ENCODE measurements at regions not wholly inside any gene's neighbourhood (a gene's known extent, or its start where the extent isn't known, plus 50 kb on each side); places are given as distances from the start of the nearest gene placed in this dataset.
"Not testable (repeated sequence)": the region's sequence is repeated elsewhere in the genome, so short reads cannot be mapped to it uniquely, and the experiment has no call there.

- Histone ChIP-seq H3K27ac (no peak overlapping the region), H3K4me1 (ENCODE audit: control insufficient read depth in 1 of 2, insufficient read depth in 1 of 2, low read depth in 1 of 2, low read length in 1 of 2) (no peaks in the 10 kb centered on the region), H3K36me3 (no peaks in the 10 kb centered on the region), H3K27me3 (no peaks in the 10 kb centered on the region), H3K9me3 (no peaks in the 10 kb centered on the region), H3K4me3 (ENCODE audit: low read depth in 1 of 2, low read length in 1 of 2) (no peak overlapping the region)
- TF ChIP-seq CTCF (IDR thresholded peaks at IDR 0.05), result no peak
These were observed 572.3 kb upstream of the RAG2 start for GRCh38 chr11:37170311-37170710.

- H3K9me3 ChIP-seq; H3K4me1 ChIP-seq (ENCODE audit: control insufficient read depth in 1 of 2, insufficient read depth in 1 of 2, low read depth in 1 of 2, low read length in 1 of 2); H3K4me3 ChIP-seq (ENCODE audit: low read depth in 1 of 2, low read length in 1 of 2); H3K27ac ChIP-seq; H3K27me3 ChIP-seq; H3K36me3 ChIP-seq: not testable (repeated sequence)
These were observed 547.4 kb upstream of the RAG2 start for GRCh38 chr11:37145434-37145833.

GRCh38 chr11:37142591-37142990, 544.6 kb upstream of the RAG2 start:
- H3K27ac ChIP-seq, result no peak overlapping the region
- H3K4me3 ChIP-seq (ENCODE audit: low read depth in 1 of 2, low read length in 1 of 2), result no peak overlapping the region
- no peaks in the 10 kb centered on the region for H3K27me3 ChIP-seq
- H3K36me3 ChIP-seq, result no peaks in the 10 kb centered on the region
- TF ChIP-seq CTCF (IDR thresholded peaks at IDR 0.05), result no peak
- no peaks in the 10 kb centered on the region for H3K4me1 ChIP-seq (ENCODE audit: control insufficient read depth in 1 of 2, insufficient read depth in 1 of 2, low read depth in 1 of 2, low read length in 1 of 2)
- no peaks in the 10 kb centered on the region for H3K9me3 ChIP-seq

GRCh38 chr11:37141707-37142106, 543.7 kb upstream of the RAG2 start:
- no peaks in the 10 kb centered on the region for H3K36me3 ChIP-seq
- H3K27me3 ChIP-seq, result no peaks in the 10 kb centered on the region
- H3K4me3 ChIP-seq (ENCODE audit: low read depth in 1 of 2, low read length in 1 of 2), result no peak overlapping the region
- H3K9me3 ChIP-seq, result no peaks in the 10 kb centered on the region
- no peaks in the 10 kb centered on the region for H3K4me1 ChIP-seq (ENCODE audit: control insufficient read depth in 1 of 2, insufficient read depth in 1 of 2, low read depth in 1 of 2, low read length in 1 of 2)
- no peak for TF ChIP-seq CTCF (IDR thresholded peaks at IDR 0.05)
- H3K27ac ChIP-seq, result no peak overlapping the region

GRCh38 chr11:37135606-37136005, 537.6 kb upstream of the RAG2 start:
- H3K4me3 ChIP-seq (ENCODE audit: low read depth in 1 of 2, low read length in 1 of 2); H3K36me3 ChIP-seq; H3K4me1 ChIP-seq (ENCODE audit: control insufficient read depth in 1 of 2, insufficient read depth in 1 of 2, low read depth in 1 of 2, low read length in 1 of 2); H3K27ac ChIP-seq; H3K9me3 ChIP-seq; H3K27me3 ChIP-seq: not testable (repeated sequence)

GRCh38 chr11:37134637-37135036, 536.6 kb upstream of the RAG2 start:
- Histone ChIP-seq H3K4me3 (ENCODE audit: low read depth in 1 of 2, low read length in 1 of 2) (no peak overlapping the region), H3K27me3 (no peaks in the 10 kb centered on the region), H3K36me3 (no peaks in the 10 kb centered on the region), H3K27ac (no peak overlapping the region), H3K9me3 (no peaks in the 10 kb centered on the region), H3K4me1 (ENCODE audit: control insufficient read depth in 1 of 2, insufficient read depth in 1 of 2, low read depth in 1 of 2, low read length in 1 of 2) (no peaks in the 10 kb centered on the region)
- no peak for TF ChIP-seq CTCF (IDR thresholded peaks at IDR 0.05)

GRCh38 chr11:37124384-37124783, 526.3 kb upstream of the RAG2 start:
- H3K27me3 ChIP-seq, result no peaks in the 10 kb centered on the region
- H3K27ac ChIP-seq, result no peak overlapping the region
- TF ChIP-seq CTCF (IDR thresholded peaks at IDR 0.05), result no peak
- H3K9me3 ChIP-seq, result no peaks in the 10 kb centered on the region
- no peaks in the 10 kb centered on the region for H3K4me1 ChIP-seq (ENCODE audit: control insufficient read depth in 1 of 2, insufficient read depth in 1 of 2, low read depth in 1 of 2, low read length in 1 of 2)
- no peaks in the 10 kb centered on the region for H3K36me3 ChIP-seq
- no peak overlapping the region for H3K4me3 ChIP-seq (ENCODE audit: low read depth in 1 of 2, low read length in 1 of 2)

Measured in neutrophil (primary cell).